ENCODE measurements at regions not wholly inside any gene's neighbourhood (a gene's known extent, or its start where the extent isn't known, plus 50 kb on each side); places are given as distances from the start of the nearest gene placed in this dataset.
A peak's percentile ranks its signal among the peaks of the same experiment; 100 is the strongest.

DNA sequence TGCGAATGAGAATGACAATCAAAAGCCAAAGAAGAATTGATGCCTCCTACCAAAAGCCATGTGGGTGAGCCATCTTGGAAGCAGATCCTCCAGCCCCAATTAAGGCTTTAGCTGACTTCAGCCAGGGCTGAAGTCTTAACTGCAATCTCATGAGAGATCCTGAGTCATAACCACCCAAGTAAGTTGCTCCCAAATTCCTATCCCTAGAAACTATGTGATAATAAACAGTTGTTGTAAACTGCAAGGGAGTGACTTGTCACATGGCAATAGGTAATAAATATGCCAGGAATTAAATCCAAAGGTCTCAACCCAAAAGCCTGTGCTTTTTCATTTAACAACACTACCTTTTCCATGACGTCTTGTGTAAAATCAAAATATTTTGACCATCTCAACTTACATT is 154.2 kb upstream of the TBL1X start:
- Histone ChIP-seq H3K9me3 (ENCODE audit: control insufficient read depth in 2 of 2, insufficient read depth in 1 of 2, low read length in 1 of 2) (no peaks in the 10 kb centered on the region), H3K27ac (ENCODE audit: low read depth in 1 of 2, low read length in 1 of 2) (no peak overlapping the region), H3K27me3 (ENCODE audit: control insufficient read depth in 2 of 2, insufficient read depth in 1 of 2, low read length in 1 of 2) (no peaks in the 10 kb centered on the region), H3K36me3 (ENCODE audit: control insufficient read depth in 2 of 2, insufficient read depth in 2 of 2, low read length in 1 of 2) (no peaks in the 10 kb centered on the region), H3K4me3 (ENCODE audit: low read length in 2 of 2) (no peak overlapping the region), H3K4me1 (ENCODE audit: control insufficient read depth in 2 of 2, insufficient read depth in 2 of 2, low read length in 2 of 2) (no peaks in the 10 kb centered on the region)
- WGBS: 97% methylated on average over 2 of the region's 2 CpGs
- DNase-seq (ENCODE audit: low read depth in 6 of 9, low spot score in 9 of 9): no peak

DNA sequence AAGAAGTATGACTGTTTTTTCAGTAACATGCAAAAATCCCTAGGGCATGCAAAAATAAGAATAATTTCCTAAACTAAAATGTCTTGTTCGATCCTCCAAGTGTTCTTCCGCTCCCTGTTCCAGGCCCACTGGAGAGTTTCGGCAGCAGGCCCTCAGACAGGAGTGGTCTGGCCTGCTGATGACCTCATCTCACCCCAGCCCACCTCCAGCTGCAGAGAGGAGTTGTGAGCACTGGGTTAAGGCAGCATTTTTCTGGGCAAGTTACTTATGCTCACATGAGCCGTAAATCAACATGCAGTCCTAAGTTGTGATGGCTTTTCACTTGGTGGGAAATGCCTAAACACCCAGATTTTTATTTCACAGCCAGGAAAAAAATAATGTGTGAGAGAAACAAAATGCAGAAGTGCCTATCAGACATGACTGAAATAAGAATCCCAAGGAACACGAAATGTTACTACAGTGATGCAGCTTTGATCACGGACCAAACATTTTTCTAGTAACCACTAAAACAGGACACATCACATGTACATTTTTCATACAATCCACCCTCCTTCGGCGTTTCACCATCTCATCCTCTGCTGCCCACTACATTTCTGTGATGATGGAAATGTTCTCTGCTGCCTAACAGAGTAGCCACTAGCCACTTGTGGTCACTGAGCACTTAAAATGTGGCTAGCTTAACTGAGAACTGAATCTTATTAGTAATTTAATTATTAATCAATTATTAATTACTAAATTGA is 153.3 kb upstream of the TBL1X start:
- no peak overlapping the region for H3K27ac ChIP-seq (ENCODE audit: low read depth in 1 of 2, low read length in 1 of 2)
- H3K4me3 ChIP-seq (ENCODE audit: low read length in 2 of 2): no peak overlapping the region
- DNase-seq (ENCODE audit: low read depth in 6 of 9, low spot score in 9 of 9): no peak
- H3K9me3 ChIP-seq (ENCODE audit: control insufficient read depth in 2 of 2, insufficient read depth in 1 of 2, low read length in 1 of 2): no peaks in the 10 kb centered on the region
- no peaks in the 10 kb centered on the region for H3K36me3 ChIP-seq (ENCODE audit: control insufficient read depth in 2 of 2, insufficient read depth in 2 of 2, low read length in 1 of 2)
- H3K27me3 ChIP-seq (ENCODE audit: control insufficient read depth in 2 of 2, insufficient read depth in 1 of 2, low read length in 1 of 2): no peaks in the 10 kb centered on the region
- 93% methylated on average over 8 of the region's 8 CpGs for WGBS
- H3K4me1 ChIP-seq (ENCODE audit: control insufficient read depth in 2 of 2, insufficient read depth in 2 of 2, low read length in 2 of 2): no peaks in the 10 kb centered on the region

DNA sequence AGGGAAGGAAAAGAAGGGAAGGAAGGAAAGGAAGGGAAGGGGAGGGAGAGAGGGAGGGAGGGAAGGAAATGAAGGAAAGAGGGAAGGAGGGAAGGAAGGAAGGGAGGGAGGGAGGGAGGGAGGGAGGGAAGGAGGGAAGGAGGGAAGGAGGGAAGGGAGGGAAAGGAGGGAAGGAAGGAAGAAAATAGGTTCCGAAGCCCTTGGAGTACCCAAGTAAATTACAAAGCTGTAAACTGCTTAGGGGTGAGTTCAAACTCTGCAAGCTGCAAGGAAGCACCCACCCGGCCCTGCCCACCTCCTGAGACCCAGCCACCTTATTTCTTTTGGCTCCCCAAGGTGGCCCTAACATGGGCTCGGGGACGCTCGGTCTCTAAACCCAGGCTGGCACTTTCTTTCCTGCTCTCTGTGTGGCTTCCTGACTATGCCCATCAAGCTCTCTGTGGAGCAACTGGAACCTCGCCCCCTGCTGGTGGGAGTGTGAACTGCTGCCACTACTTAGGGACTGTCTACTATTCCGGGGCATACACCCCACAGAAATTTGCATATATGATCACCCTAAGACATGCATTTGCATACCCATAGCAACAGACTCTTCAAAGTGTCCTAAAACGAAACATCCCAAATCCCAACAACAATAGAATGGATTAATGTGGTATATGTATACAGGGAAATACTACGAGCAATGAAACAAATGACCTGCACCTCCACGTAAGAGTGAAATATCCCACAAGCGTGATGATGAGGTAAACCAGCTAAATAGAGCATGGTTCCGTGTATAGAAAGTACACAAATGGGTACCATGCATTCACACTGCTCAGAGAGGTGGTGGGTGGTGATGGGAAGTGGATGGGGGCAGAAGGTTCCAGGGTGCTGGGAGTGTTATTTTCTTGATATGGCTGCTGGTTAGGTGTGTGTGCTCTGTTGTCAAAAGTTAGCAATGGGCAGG is 151.7 kb upstream of the TBL1X start:
- H3K27ac ChIP-seq (ENCODE audit: low read depth in 1 of 2, low read length in 1 of 2): no peak overlapping the region
- H3K4me3 ChIP-seq (ENCODE audit: low read length in 2 of 2): no peak overlapping the region
- H3K4me1 ChIP-seq (ENCODE audit: control insufficient read depth in 2 of 2, insufficient read depth in 2 of 2, low read length in 2 of 2): peaks cover 0 to 3% of the 10 kb centered on the region in 2 donors
- WGBS: 84% methylated on average over 12 of the region's 12 CpGs
- DNase-seq (ENCODE audit: low read depth in 6 of 9, low spot score in 9 of 9): peak; percentile 11 to 69 (median 23)
- H3K9me3 ChIP-seq (ENCODE audit: control insufficient read depth in 2 of 2, insufficient read depth in 1 of 2, low read length in 1 of 2): no peaks in the 10 kb centered on the region
- H3K27me3 ChIP-seq (ENCODE audit: control insufficient read depth in 2 of 2, insufficient read depth in 1 of 2, low read length in 1 of 2): no peaks in the 10 kb centered on the region
- H3K36me3 ChIP-seq (ENCODE audit: control insufficient read depth in 2 of 2, insufficient read depth in 2 of 2, low read length in 1 of 2): no peaks in the 10 kb centered on the region

DNA sequence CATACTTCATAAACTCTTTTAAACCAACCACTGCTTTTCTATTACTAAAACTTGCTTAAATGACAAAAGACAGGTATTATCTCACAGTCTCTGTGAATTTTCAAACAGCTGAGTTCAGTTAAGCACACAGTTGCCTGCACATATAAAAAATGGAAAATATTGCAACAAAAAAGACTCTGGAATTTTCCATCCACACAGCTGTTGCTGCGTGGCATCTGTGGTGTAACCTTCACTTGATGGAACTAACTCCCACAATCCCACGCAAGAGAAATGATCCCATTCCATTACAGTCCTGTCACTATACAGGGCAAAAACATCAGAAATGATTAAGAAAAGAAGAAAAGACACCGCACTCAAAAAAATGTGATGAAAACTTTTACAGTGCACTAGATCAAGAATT is 149.8 kb upstream of the TBL1X start:
- no peak overlapping the region for H3K27ac ChIP-seq (ENCODE audit: low read depth in 1 of 2, low read length in 1 of 2)
- WGBS: 98% methylated on average over 3 of the region's 3 CpGs
- H3K9me3 ChIP-seq (ENCODE audit: control insufficient read depth in 2 of 2, insufficient read depth in 1 of 2, low read length in 1 of 2): no peaks in the 10 kb centered on the region
- H3K27me3 ChIP-seq (ENCODE audit: control insufficient read depth in 2 of 2, insufficient read depth in 1 of 2, low read length in 1 of 2): no peaks in the 10 kb centered on the region
- H3K4me1 ChIP-seq (ENCODE audit: control insufficient read depth in 2 of 2, insufficient read depth in 2 of 2, low read length in 2 of 2): peaks cover 0 to 3% of the 10 kb centered on the region in 2 donors
- no peaks in the 10 kb centered on the region for H3K36me3 ChIP-seq (ENCODE audit: control insufficient read depth in 2 of 2, insufficient read depth in 2 of 2, low read length in 1 of 2)
- no peak overlapping the region for H3K4me3 ChIP-seq (ENCODE audit: low read length in 2 of 2)
- DNase-seq (ENCODE audit: low read depth in 6 of 9, low spot score in 9 of 9): no peak

DNA sequence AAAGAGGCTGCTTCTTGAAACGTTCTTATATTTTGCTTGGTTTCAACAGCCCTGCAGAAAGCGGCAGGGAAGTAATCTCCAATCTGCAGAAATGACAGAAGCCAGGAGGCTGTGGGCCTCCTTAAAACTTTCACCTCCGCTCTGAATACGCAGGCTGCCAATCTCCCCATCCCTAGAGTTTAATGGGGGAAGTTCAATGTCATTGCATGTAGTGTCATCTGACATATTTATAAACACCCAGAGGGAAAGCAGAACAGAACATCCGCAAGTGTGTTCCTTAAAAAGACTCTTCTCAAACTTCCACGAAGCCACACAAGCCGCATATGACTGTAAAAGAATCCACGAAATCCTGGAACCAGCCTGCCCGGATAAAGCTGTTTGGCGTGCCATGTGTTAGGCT is 148.8 kb upstream of the TBL1X start:
- Histone ChIP-seq H3K9me3 (ENCODE audit: control insufficient read depth in 2 of 2, insufficient read depth in 1 of 2, low read length in 1 of 2) (no peaks in the 10 kb centered on the region), H3K27ac (ENCODE audit: low read depth in 1 of 2, low read length in 1 of 2) (no peak overlapping the region), H3K4me1 (ENCODE audit: control insufficient read depth in 2 of 2, insufficient read depth in 2 of 2, low read length in 2 of 2) (peaks cover 0 to 3% of the 10 kb centered on the region in 2 donors), H3K27me3 (ENCODE audit: control insufficient read depth in 2 of 2, insufficient read depth in 1 of 2, low read length in 1 of 2) (no peaks in the 10 kb centered on the region), H3K36me3 (ENCODE audit: control insufficient read depth in 2 of 2, insufficient read depth in 2 of 2, low read length in 1 of 2) (no peaks in the 10 kb centered on the region), H3K4me3 (ENCODE audit: low read length in 2 of 2) (no peak overlapping the region)
- no peak for DNase-seq (ENCODE audit: low read depth in 6 of 9, low spot score in 9 of 9)
- 90% methylated on average over 10 of the region's 10 CpGs for WGBS

DNA sequence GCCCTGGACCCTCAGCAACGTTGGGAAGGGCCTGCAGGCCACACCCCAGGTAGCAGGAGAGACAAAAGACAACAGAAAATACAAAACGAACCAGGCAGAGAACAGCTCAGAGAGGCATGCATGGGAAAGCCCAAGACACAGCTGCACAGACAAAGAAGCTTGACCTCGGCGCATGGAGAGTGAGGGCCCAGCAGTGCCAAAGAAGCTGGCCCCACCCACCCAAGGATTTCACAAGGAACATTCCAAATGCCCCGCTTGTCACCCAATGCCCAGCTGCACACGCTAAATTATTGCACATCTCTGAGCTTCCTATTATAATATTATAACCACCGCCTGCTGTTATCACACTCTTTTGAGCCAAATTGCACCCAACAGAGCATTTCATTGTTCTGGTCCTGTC is 147.7 kb upstream of the TBL1X start:
- Histone ChIP-seq H3K4me3 (ENCODE audit: low read length in 2 of 2) (no peak overlapping the region), H3K9me3 (ENCODE audit: control insufficient read depth in 2 of 2, insufficient read depth in 1 of 2, low read length in 1 of 2) (no peaks in the 10 kb centered on the region), H3K4me1 (ENCODE audit: control insufficient read depth in 2 of 2, insufficient read depth in 2 of 2, low read length in 2 of 2) (peaks cover 0 to 3% of the 10 kb centered on the region in 2 donors), H3K27me3 (ENCODE audit: control insufficient read depth in 2 of 2, insufficient read depth in 1 of 2, low read length in 1 of 2) (no peaks in the 10 kb centered on the region), H3K36me3 (ENCODE audit: control insufficient read depth in 2 of 2, insufficient read depth in 2 of 2, low read length in 1 of 2) (no peaks in the 10 kb centered on the region), H3K27ac (ENCODE audit: low read depth in 1 of 2, low read length in 1 of 2) (no peak overlapping the region)
- no peak for DNase-seq (ENCODE audit: low read depth in 6 of 9, low spot score in 9 of 9)
- 95% methylated on average over 7 of the region's 7 CpGs for WGBS

DNA sequence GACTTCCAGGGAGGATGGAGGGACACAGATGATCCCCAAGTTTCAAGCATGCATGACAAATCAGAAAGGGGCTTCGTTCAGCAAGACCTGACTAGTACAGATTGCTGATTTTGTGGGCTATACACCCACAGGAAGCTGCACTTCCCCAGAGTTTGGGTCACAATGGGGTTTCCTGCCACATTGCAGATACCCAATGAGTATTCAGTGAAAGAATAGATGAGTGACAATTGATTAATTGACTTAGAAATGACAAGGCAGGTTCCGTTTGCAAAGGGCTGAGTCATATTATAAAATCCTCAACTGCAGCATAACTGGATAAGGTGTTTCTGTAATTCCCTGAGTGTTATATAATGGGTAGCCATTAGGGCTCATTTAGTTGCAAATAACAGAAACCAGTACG is 146.6 kb upstream of the TBL1X start:
- no peaks in the 10 kb centered on the region for H3K9me3 ChIP-seq (ENCODE audit: control insufficient read depth in 2 of 2, insufficient read depth in 1 of 2, low read length in 1 of 2)
- H3K36me3 ChIP-seq (ENCODE audit: control insufficient read depth in 2 of 2, insufficient read depth in 2 of 2, low read length in 1 of 2): no peaks in the 10 kb centered on the region
- peaks cover 0 to 3% of the 10 kb centered on the region in 2 donors for H3K4me1 ChIP-seq (ENCODE audit: control insufficient read depth in 2 of 2, insufficient read depth in 2 of 2, low read length in 2 of 2)
- no peaks in the 10 kb centered on the region for H3K27me3 ChIP-seq (ENCODE audit: control insufficient read depth in 2 of 2, insufficient read depth in 1 of 2, low read length in 1 of 2)
- 54% methylated on average over 3 of the region's 3 CpGs for WGBS
- no peak overlapping the region for H3K27ac ChIP-seq (ENCODE audit: low read depth in 1 of 2, low read length in 1 of 2)
- DNase-seq (ENCODE audit: low read depth in 6 of 9, low spot score in 9 of 9): no peak
- H3K4me3 ChIP-seq (ENCODE audit: low read length in 2 of 2): no peak overlapping the region

DNA sequence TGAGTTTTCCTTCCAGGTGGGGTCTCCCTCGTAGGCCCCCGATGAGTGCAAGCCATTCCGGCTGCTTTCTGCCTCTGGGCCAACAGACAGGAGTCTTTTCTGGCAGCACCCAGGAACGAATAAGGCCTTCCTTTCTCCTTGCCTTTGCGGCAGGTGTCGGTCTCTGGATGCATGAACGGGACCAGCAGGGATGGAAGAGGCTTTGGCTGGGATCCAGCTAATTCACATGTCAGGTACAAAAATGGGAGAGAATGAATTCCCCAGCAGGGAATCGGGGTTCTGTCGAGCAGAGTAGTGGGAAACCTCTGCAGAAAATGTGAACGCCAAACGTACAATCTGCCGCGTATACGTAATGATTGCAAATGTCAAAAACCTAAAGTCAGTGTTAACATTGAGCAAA is 146.1 kb upstream of the TBL1X start:
- 97% methylated on average over 14 of the region's 14 CpGs for WGBS
- Histone ChIP-seq H3K4me1 (ENCODE audit: control insufficient read depth in 2 of 2, insufficient read depth in 2 of 2, low read length in 2 of 2) (peaks cover 0 to 3% of the 10 kb centered on the region in 2 donors), H3K9me3 (ENCODE audit: control insufficient read depth in 2 of 2, insufficient read depth in 1 of 2, low read length in 1 of 2) (no peaks in the 10 kb centered on the region), H3K27me3 (ENCODE audit: control insufficient read depth in 2 of 2, insufficient read depth in 1 of 2, low read length in 1 of 2) (no peaks in the 10 kb centered on the region), H3K36me3 (ENCODE audit: control insufficient read depth in 2 of 2, insufficient read depth in 2 of 2, low read length in 1 of 2) (no peaks in the 10 kb centered on the region), H3K4me3 (ENCODE audit: low read length in 2 of 2) (no peak overlapping the region), H3K27ac (ENCODE audit: low read depth in 1 of 2, low read length in 1 of 2) (no peak overlapping the region)
- DNase-seq (ENCODE audit: low read depth in 6 of 9, low spot score in 9 of 9): no peak

DNA sequence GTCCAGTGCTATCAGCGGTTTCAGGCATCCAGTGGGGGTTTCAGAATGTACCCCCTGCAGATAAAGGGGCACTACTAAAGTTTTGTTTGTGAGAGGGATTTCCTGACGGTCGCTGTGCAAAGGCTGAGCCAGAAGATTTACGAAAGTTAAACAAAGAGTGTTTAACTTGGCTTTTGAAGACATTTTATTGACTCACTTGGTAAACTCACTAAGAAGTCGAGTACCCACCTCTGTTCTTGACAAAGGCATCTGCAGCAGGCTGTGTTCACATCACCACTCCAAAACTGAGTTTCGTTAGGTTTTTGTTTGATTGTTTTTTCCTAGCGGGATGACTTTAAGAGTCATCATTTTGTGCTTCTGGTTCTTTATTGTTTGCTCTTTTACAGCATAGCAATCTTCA is 143.9 kb upstream of the TBL1X start:
- DNase-seq (ENCODE audit: low read depth in 6 of 9, low spot score in 9 of 9): no peak
- Histone ChIP-seq H3K4me1 (ENCODE audit: control insufficient read depth in 2 of 2, insufficient read depth in 2 of 2, low read length in 2 of 2) (peaks cover 0 to 3% of the 10 kb centered on the region in 2 donors), H3K4me3 (ENCODE audit: low read length in 2 of 2) (no peak overlapping the region), H3K36me3 (ENCODE audit: control insufficient read depth in 2 of 2, insufficient read depth in 2 of 2, low read length in 1 of 2) (no peaks in the 10 kb centered on the region), H3K9me3 (ENCODE audit: control insufficient read depth in 2 of 2, insufficient read depth in 1 of 2, low read length in 1 of 2) (no peaks in the 10 kb centered on the region), H3K27me3 (ENCODE audit: control insufficient read depth in 2 of 2, insufficient read depth in 1 of 2, low read length in 1 of 2) (no peaks in the 10 kb centered on the region), H3K27ac (ENCODE audit: low read depth in 1 of 2, low read length in 1 of 2) (no peak overlapping the region)
- WGBS: 95% methylated on average over 7 of the region's 7 CpGs
